T47D (cell line): ENCODE measurements at regions not wholly inside any gene's neighbourhood (a gene's known extent, or its start where the extent isn't known, plus 50 kb on each side); places are given as distances from the start of the nearest gene placed in this dataset.

Experiments
- DNase-seq, 2 experiments: peaks; one replicate each; pipeline versions ENCODE4 v3.0.0 to v3.0.0-alpha.2; 2011 to 2012; ENCODE audit warnings: low read depth in 1 of 2, low spot score in 1 of 2
- JUND ChIP-seq: IDR thresholded peaks from 2 replicates; pipeline ENCODE4 v1.6.1; 2012; ENCODE audit warnings: low read depth
- in situ Hi-C: cut with HindIII; loops from 2 replicates; pipeline ENCODE4 v1.10.0; 2016; ENCODE audit warnings: low sequenced_read_pairs, low pct_unique_long_range_greater_than_20kb

- no peak for TF ChIP-seq JUND
These were observed 116.5 kb upstream of the JUN start for GRCh38 chr1:58900396-58900795.

GRCh38 chr1:58901008-58901407 is 117.2 kb upstream of the JUN start:
- peak in 1 of 2 experiments; percentile 23 for DNase-seq
- no peak for TF ChIP-seq JUND
- in situ Hi-C loops = no loop called here

More at GRCh38 chr1:58900396-58900795, 116.5 kb upstream of the JUN start:
- in situ Hi-C loops = no loop called here
- no peak for DNase-seq

GRCh38 chr1:58902830-58903513 is 119.1 kb upstream of the JUN start:
- no peak for TF ChIP-seq JUND
- in situ Hi-C loops = no loop called here
- DNase-seq = no peak

- DNase-seq = peak; percentile 64 to 93
- in situ Hi-C loops = no loop called here
- TF ChIP-seq JUND = no peak
These were observed 119.9 kb upstream of the JUN start for GRCh38 chr1:58903514-58904298.

- in situ Hi-C loops = no loop called here
- TF ChIP-seq JUND = no peak
- DNase-seq = no peak
These were observed 120.7 kb upstream of the JUN start for GRCh38 chr1:58904299-58905125.

- in situ Hi-C loops = no loop called here
- no peak for DNase-seq
- TF ChIP-seq JUND = no peak
These were observed 121.3 kb upstream of the JUN start for GRCh38 chr1:58905126-58905490.

GRCh38 chr1:58905628-58906221 is 121.9 kb upstream of the JUN start:
- no peak for TF ChIP-seq JUND
- no peak for DNase-seq
- in situ Hi-C loops = no loop called here

- no peak for TF ChIP-seq JUND
- in situ Hi-C loops = no loop called here
- DNase-seq = no peak
These were observed 123.6 kb upstream of the JUN start for GRCh38 chr1:58907398-58907797.

- DNase-seq = peak in 1 of 2 experiments; percentile 42
- no peak for TF ChIP-seq JUND
- in situ Hi-C loops = no loop called here
These were observed 125.0 kb upstream of the JUN start for GRCh38 chr1:58908561-58909560.

GRCh38 chr1:58909914-58910681 is 126.3 kb upstream of the JUN start:
- no peak for TF ChIP-seq JUND
- no peak for DNase-seq
- in situ Hi-C loops = no loop called here

- TF ChIP-seq JUND = no peak
- DNase-seq = no peak
- in situ Hi-C loops = no loop called here
These were observed 128.1 kb upstream of the JUN start for GRCh38 chr1:58911841-58912499.
